ENCODE measurements at regions not wholly inside any gene's neighbourhood (a gene's known extent, or its start where the extent isn't known, plus 50 kb on each side); places are given as distances from the start of the nearest gene placed in this dataset.

- DNase-seq (ENCODE audit: extremely low spot score), result no peak
- Histone ChIP-seq H3K27ac (ENCODE audit: low read depth) (no peak overlapping the region), H3K36me3 (ENCODE audit: insufficient read depth) (no peaks in the 10 kb centered on the region), H3K4me1 (ENCODE audit: insufficient read depth) (no peaks in the 10 kb centered on the region), H3K4me3 (ENCODE audit: low read depth, low read length) (no peak overlapping the region)
- 97% methylated on average over 2 of the region's 2 CpGs for WGBS
Observed at GRCh38 chr18:23332356-23332755, 120.7 kb upstream of the RIOK3 start.

- H3K4me3 ChIP-seq (ENCODE audit: low read depth, low read length), result no peak overlapping the region
- H3K27ac ChIP-seq (ENCODE audit: low read depth), result no peak overlapping the region
- no peaks in the 10 kb centered on the region for H3K36me3 ChIP-seq (ENCODE audit: insufficient read depth)
- no peaks in the 10 kb centered on the region for H3K4me1 ChIP-seq (ENCODE audit: insufficient read depth)
- 72% methylated on average over 2 of the region's 2 CpGs for WGBS
- no peak for DNase-seq (ENCODE audit: extremely low spot score)
Observed at GRCh38 chr18:23333827-23334226, 119.3 kb upstream of the RIOK3 start.

GRCh38 chr18:23334569-23334968, 118.5 kb upstream of the RIOK3 start:
- H3K36me3 ChIP-seq (ENCODE audit: insufficient read depth), result no peaks in the 10 kb centered on the region
- no peaks in the 10 kb centered on the region for H3K4me1 ChIP-seq (ENCODE audit: insufficient read depth)
- H3K4me3 ChIP-seq (ENCODE audit: low read depth, low read length), result no peak overlapping the region
- no peak overlapping the region for H3K27ac ChIP-seq (ENCODE audit: low read depth)
- no peak for DNase-seq (ENCODE audit: extremely low spot score)
- 95% methylated on average over 13 of the region's 13 CpGs for WGBS

GRCh38 chr18:23336101-23336500, 117.0 kb upstream of the RIOK3 start:
- no peak for DNase-seq (ENCODE audit: extremely low spot score)
- 61% methylated on average over 6 of the region's 6 CpGs for WGBS
- H3K27ac ChIP-seq (ENCODE audit: low read depth), result no peak overlapping the region
- H3K36me3 ChIP-seq (ENCODE audit: insufficient read depth), result no peaks in the 10 kb centered on the region
- H3K4me3 ChIP-seq (ENCODE audit: low read depth, low read length), result no peak overlapping the region
- no peaks in the 10 kb centered on the region for H3K4me1 ChIP-seq (ENCODE audit: insufficient read depth)

- WGBS, result 84% methylated on average over 3 of the region's 3 CpGs
- Histone ChIP-seq H3K4me1 (ENCODE audit: insufficient read depth) (no peaks in the 10 kb centered on the region), H3K27ac (ENCODE audit: low read depth) (no peak overlapping the region), H3K36me3 (ENCODE audit: insufficient read depth) (no peaks in the 10 kb centered on the region), H3K4me3 (ENCODE audit: low read depth, low read length) (no peak overlapping the region)
- DNase-seq (ENCODE audit: extremely low spot score), result no peak
Observed at GRCh38 chr18:23337599-23338444, 115.3 kb upstream of the RIOK3 start.

GRCh38 chr18:23340661-23341060, 112.4 kb upstream of the RIOK3 start:
- H3K4me3 ChIP-seq (ENCODE audit: low read depth, low read length), result no peak overlapping the region
- H3K36me3 ChIP-seq (ENCODE audit: insufficient read depth), result no peaks in the 10 kb centered on the region
- no peak overlapping the region for H3K27ac ChIP-seq (ENCODE audit: low read depth)
- H3K4me1 ChIP-seq (ENCODE audit: insufficient read depth), result no peaks in the 10 kb centered on the region
- WGBS, result 56% methylated on average over 9 of the region's 9 CpGs
- no peak for DNase-seq (ENCODE audit: extremely low spot score)

- no peak for DNase-seq (ENCODE audit: extremely low spot score)
- 73% methylated on average over 9 of the region's 9 CpGs for WGBS
- Histone ChIP-seq H3K4me3 (ENCODE audit: low read depth, low read length) (no peak overlapping the region), H3K4me1 (ENCODE audit: insufficient read depth) (no peaks in the 10 kb centered on the region), H3K36me3 (ENCODE audit: insufficient read depth) (no peaks in the 10 kb centered on the region), H3K27ac (ENCODE audit: low read depth) (no peak overlapping the region)
Observed at GRCh38 chr18:23341383-23341782, 111.7 kb upstream of the RIOK3 start.

- Histone ChIP-seq H3K27ac (ENCODE audit: low read depth) (no peak overlapping the region), H3K36me3 (ENCODE audit: insufficient read depth) (no peaks in the 10 kb centered on the region), H3K4me3 (ENCODE audit: low read depth, low read length) (no peak overlapping the region), H3K4me1 (ENCODE audit: insufficient read depth) (no peaks in the 10 kb centered on the region)
- DNase-seq (ENCODE audit: extremely low spot score), result no peak
Observed at GRCh38 chr18:23341983-23342382, 111.1 kb upstream of the RIOK3 start.

GRCh38 chr18:23342506-23342905, 110.6 kb upstream of the RIOK3 start:
- 93% methylated on average over 1 of the region's 1 CpG for WGBS
- H3K27ac ChIP-seq (ENCODE audit: low read depth), result no peak overlapping the region
- H3K4me3 ChIP-seq (ENCODE audit: low read depth, low read length), result no peak overlapping the region
- H3K4me1 ChIP-seq (ENCODE audit: insufficient read depth), result no peaks in the 10 kb centered on the region
- H3K36me3 ChIP-seq (ENCODE audit: insufficient read depth), result no peaks in the 10 kb centered on the region
- no peak for DNase-seq (ENCODE audit: extremely low spot score)

- WGBS, result 66% methylated on average over 2 of the region's 2 CpGs
- no peak overlapping the region for H3K4me3 ChIP-seq (ENCODE audit: low read depth, low read length)
- no peaks in the 10 kb centered on the region for H3K4me1 ChIP-seq (ENCODE audit: insufficient read depth)
- H3K36me3 ChIP-seq (ENCODE audit: insufficient read depth), result no peaks in the 10 kb centered on the region
- no peak for DNase-seq (ENCODE audit: extremely low spot score)
- no peak overlapping the region for H3K27ac ChIP-seq (ENCODE audit: low read depth)
Observed at GRCh38 chr18:23350188-23350587, 102.9 kb upstream of the RIOK3 start.

- no peak for DNase-seq (ENCODE audit: extremely low spot score)
- Histone ChIP-seq H3K36me3 (ENCODE audit: insufficient read depth) (no peaks in the 10 kb centered on the region), H3K27ac (ENCODE audit: low read depth) (no peak overlapping the region), H3K4me3 (ENCODE audit: low read depth, low read length) (no peak overlapping the region), H3K4me1 (ENCODE audit: insufficient read depth) (no peaks in the 10 kb centered on the region)
- WGBS, result 92% methylated on average over 4 of the region's 4 CpGs
Observed at GRCh38 chr18:23351521-23351920, 101.6 kb upstream of the RIOK3 start.

GRCh38 chr18:23352042-23352441, 101.0 kb upstream of the RIOK3 start:
- H3K4me1 ChIP-seq (ENCODE audit: insufficient read depth), result no peaks in the 10 kb centered on the region
- WGBS, result 100% methylated on average over 2 of the region's 2 CpGs
- no peak for DNase-seq (ENCODE audit: extremely low spot score)
- no peak overlapping the region for H3K27ac ChIP-seq (ENCODE audit: low read depth)
- H3K4me3 ChIP-seq (ENCODE audit: low read depth, low read length), result no peak overlapping the region
- H3K36me3 ChIP-seq (ENCODE audit: insufficient read depth), result no peaks in the 10 kb centered on the region

- 63% methylated on average over 3 of the region's 3 CpGs for WGBS
- DNase-seq (ENCODE audit: extremely low spot score), result no peak
- H3K4me1 ChIP-seq (ENCODE audit: insufficient read depth), result no peaks in the 10 kb centered on the region
Observed at GRCh38 chr18:23353459-23353858, 99.6 kb upstream of the RIOK3 start.

GRCh38 chr18:23354625-23355024, 98.5 kb upstream of the RIOK3 start:
- WGBS, result 75% methylated on average over 4 of the region's 4 CpGs
- Histone ChIP-seq H3K4me1 (ENCODE audit: insufficient read depth) (no peaks in the 10 kb centered on the region), H3K36me3 (ENCODE audit: insufficient read depth) (no peaks in the 10 kb centered on the region), H3K27ac (ENCODE audit: low read depth) (no peak overlapping the region), H3K4me3 (ENCODE audit: low read depth, low read length) (no peak overlapping the region)
- DNase-seq (ENCODE audit: extremely low spot score), result no peak

More at GRCh38 chr18:23353459-23353858, 99.6 kb upstream of the RIOK3 start:
- Histone ChIP-seq H3K27ac (ENCODE audit: low read depth) (no peak overlapping the region), H3K36me3 (ENCODE audit: insufficient read depth) (no peaks in the 10 kb centered on the region), H3K4me3 (ENCODE audit: low read depth, low read length) (no peak overlapping the region)

All from urinary bladder (tissue), 3 donors.